Gastrocnemius medialis (tissue), 4 donors: ENCODE measurements at regions not wholly inside any gene's neighbourhood (a gene's known extent, or its start where the extent isn't known, plus 50 kb on each side); places are given as distances from the start of the nearest gene placed in this dataset.

Source experiments
- ATAC-seq, 2 donors: fragments of 150-250 bp; one replicate each; pipeline ENCODE4 v1.9.1; 2016
- DNase-seq, 2 donors: peaks; one replicate each; pipeline ENCODE4 v3.0.0-alpha.2; 2019
- H3K27ac ChIP-seq, 4 donors: fragments of 200-600 bp; sonication (generic); 1 replicate in 1 of 4; 2 replicates in 3 of 4; pipeline ENCODE4 v1.5.1; 2016 to 2018; ENCODE audit warnings: mild to moderate bottlenecking in 2 of 4, moderate library complexity in 1 of 4
- H3K27me3 ChIP-seq, 3 donors: fragments of 200-600 bp; sonication (generic) in 2 of 3; 1 replicate in 1 of 3; 2 replicates in 2 of 3; pipeline versions ENCODE4 v1.5.1 to v1.6.0; 2016 to 2019; ENCODE audit warnings: mild to moderate bottlenecking in 1 of 3, moderate library complexity in 1 of 3
- H3K36me3 ChIP-seq, 2 donors: fragments of 200-600 bp; sonication (generic) in 1 of 2; one replicate each; pipeline ENCODE4 v1.5.1; 2017 to 2018
- H3K4me1 ChIP-seq, 2 donors: fragments of 200-600 bp; sonication (generic) in 1 of 2; one replicate each; pipeline ENCODE4 v1.5.1; 2016 to 2017; ENCODE audit warnings: mild to moderate bottlenecking in 2 of 2
- H3K4me3 ChIP-seq, 4 donors: fragments of 200-600 bp; sonication (generic) in 3 of 4; 1 replicate in 1 of 4; 2 replicates in 3 of 4; pipeline ENCODE4 v1.5.1; 2016 to 2019; ENCODE audit warnings: mild to moderate bottlenecking in 2 of 4
- H3K9me3 ChIP-seq, 3 donors: fragments of 200-600 bp; sonication (generic) in 2 of 3; 1 replicate in 1 of 3; 2 replicates in 2 of 3; pipeline ENCODE4 v1.5.1; 2016 to 2019
- POLR2A ChIP-seq, 2 donors: fragments of 450-650 bp; IDR thresholded peaks; one replicate each; pipeline ENCODE4 v1.6.1; 2017; ENCODE audit warnings: antibody characterized with exemption in 2 of 2, mild to moderate bottlenecking in 2 of 2, moderate library complexity in 2 of 2
- in situ Hi-C, 4 donors: fragments of 200-750 bp; cut with MboI; loops; one replicate each; pipeline versions ENCODE4 v1.15.0 to v1.8.0; 2017; ENCODE audit warnings: low sequenced_read_pairs in 4 of 4
- intact Hi-C: fragments of 100-400 bp; cut with DNase I; formaldehyde crosslinking; loops from one replicate; pipeline ENCODE4 v1.15.1; 2023; ENCODE audit warnings: low total_unique reads
- TF ChIP-seq, protein P1 (sequence below), 5 experiments: fragments of 450-650 bp in 3 of 5; fragments of 200-600 bp in 2 of 5; sonication (generic) in 2 of 5; IDR thresholded peaks in 4 of 5; conservative IDR thresholded peaks in 1 of 5; 1 replicate in 4 of 5; 2 replicates in 1 of 5; pipeline ENCODE4 v1.5.1; 2016 to 2019; ENCODE audit warnings: antibody characterized with exemption in 5 of 5, mild to moderate bottlenecking in 3 of 5, moderate library complexity in 3 of 5

DNA sequence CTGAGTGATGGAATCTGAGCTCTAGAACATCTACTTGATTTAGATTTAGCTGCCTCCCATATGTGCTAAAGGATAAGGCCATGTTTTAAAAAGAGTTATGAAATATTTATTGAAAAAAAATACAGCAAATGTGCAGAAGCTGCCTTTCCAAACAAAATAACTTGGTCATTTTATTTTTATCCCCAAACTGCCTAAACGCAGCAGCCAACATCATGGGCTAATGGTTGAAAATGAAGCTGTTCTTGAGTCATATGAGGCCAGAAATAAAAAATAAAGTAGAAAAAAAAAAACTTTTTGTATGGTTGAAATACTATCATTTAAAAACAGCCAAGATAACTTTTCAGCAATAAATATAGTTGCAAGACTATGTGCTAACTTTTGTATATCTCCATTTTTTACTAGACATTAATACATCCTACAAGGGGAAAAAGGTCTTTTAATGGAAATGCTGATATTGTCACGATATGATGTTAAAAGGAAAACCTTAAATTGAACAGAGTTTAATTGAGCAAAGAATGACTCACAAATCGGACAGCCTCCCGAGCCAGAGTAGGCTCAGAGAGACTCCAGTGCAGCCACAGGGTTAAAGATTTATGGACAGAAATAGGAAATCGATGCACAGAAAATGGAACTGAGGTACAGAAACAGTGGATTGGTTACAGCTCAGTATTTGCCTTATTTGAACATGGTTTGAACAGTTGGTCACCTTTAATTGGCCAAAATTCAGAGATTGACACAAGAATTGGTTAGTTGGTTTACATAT lies 305.8 kb downstream of the MDFIC start:
- DNase-seq (no peak), ATAC-seq (no peak)
- Histone ChIP-seq H3K4me1 (peaks cover 4 to 9% of the 10 kb centered on the region in 2 donors), H3K9me3 (no peaks in the 10 kb centered on the region), H3K27me3 (no peaks in the 10 kb centered on the region), H3K36me3 (no peaks in the 10 kb centered on the region), H3K27ac (no peak overlapping the region), H3K4me3 (no peak overlapping the region)
- in situ Hi-C loops: no loop called here
- no peak for TF ChIP-seq POLR2A (IDR thresholded peaks at IDR 0.05)
- TF ChIP-seq, protein P1, sequence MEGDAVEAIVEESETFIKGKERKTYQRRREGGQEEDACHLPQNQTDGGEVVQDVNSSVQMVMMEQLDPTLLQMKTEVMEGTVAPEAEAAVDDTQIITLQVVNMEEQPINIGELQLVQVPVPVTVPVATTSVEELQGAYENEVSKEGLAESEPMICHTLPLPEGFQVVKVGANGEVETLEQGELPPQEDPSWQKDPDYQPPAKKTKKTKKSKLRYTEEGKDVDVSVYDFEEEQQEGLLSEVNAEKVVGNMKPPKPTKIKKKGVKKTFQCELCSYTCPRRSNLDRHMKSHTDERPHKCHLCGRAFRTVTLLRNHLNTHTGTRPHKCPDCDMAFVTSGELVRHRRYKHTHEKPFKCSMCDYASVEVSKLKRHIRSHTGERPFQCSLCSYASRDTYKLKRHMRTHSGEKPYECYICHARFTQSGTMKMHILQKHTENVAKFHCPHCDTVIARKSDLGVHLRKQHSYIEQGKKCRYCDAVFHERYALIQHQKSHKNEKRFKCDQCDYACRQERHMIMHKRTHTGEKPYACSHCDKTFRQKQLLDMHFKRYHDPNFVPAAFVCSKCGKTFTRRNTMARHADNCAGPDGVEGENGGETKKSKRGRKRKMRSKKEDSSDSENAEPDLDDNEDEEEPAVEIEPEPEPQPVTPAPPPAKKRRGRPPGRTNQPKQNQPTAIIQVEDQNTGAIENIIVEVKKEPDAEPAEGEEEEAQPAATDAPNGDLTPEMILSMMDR (IDR thresholded peaks at IDR 0.05 in 4 of 5, conservative IDR thresholded peaks at IDR 0.05 in 1 of 5): no peak
- intact Hi-C loops: loop anchor here (10.0 kb wide), 1 partner anchor 363 kb away; no protein-coding TSS in a partner anchor

DNA sequence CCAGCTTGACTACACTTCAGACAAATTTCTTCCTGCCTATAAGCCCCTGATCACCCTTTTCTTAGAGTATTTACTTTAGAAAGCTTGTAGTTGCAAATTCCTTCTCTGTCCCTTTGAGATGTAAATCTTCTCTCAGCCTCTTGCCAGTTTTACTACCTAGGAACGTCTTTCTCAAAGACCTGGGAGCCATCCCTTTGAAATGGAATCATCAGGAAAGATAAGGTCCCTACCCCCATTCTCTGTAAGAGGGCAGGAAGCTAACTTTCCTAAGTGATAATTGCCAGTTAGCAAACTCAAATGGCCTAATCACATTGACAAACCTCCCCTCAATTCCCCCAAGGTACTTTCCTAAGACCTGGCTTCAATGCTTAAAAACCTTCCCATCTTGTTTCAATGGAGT lies 304.5 kb downstream of the MDFIC start:
- Histone ChIP-seq H3K36me3 (no peaks in the 10 kb centered on the region), H3K4me1 (peaks cover 4 to 9% of the 10 kb centered on the region in 2 donors), H3K4me3 (no peak overlapping the region), H3K27me3 (no peaks in the 10 kb centered on the region), H3K9me3 (no peaks in the 10 kb centered on the region), H3K27ac (no peak overlapping the region)
- DNase-seq: no peak
- TF ChIP-seq, protein P1 (IDR thresholded peaks at IDR 0.05 in 4 of 5, conservative IDR thresholded peaks at IDR 0.05 in 1 of 5): no peak
- no peak for TF ChIP-seq POLR2A (IDR thresholded peaks at IDR 0.05)
- in situ Hi-C loops (no loop called here), intact Hi-C loops (loop anchor here (10.0 kb wide), 1 partner anchor 362 kb away; no protein-coding TSS in a partner anchor)
- ATAC-seq: no peak

DNA sequence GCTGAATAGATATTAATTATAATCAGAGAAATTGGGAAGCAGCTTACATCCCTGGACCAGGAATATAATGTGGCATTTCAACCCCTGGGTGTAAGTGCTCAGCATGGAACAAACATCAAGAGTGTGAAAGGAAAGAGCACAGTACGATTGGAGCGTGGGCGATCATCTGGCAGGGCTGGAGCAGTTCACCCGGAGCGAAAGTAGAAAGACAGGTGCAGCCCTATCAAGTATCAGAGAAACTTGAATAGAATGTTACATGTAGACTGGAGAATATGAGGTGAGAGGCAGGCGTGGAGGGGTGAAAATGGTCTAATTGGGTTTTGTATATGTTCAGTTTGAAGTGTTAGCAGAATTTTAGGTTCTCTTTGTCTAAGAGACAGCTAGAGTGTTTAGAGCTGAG lies 303.0 kb downstream of the MDFIC start:
- TF ChIP-seq, protein P1 (IDR thresholded peaks at IDR 0.05 in 4 of 5, conservative IDR thresholded peaks at IDR 0.05 in 1 of 5): no peak
- no peak for TF ChIP-seq POLR2A (IDR thresholded peaks at IDR 0.05)
- peak in 1 of 2 donors; percentile 89 for ATAC-seq
- Histone ChIP-seq H3K27me3 (no peaks in the 10 kb centered on the region), H3K27ac (no peak overlapping the region), H3K4me3 (peak overlapping the region in 1 of 4 donors; percentile 10), H3K36me3 (no peaks in the 10 kb centered on the region), H3K9me3 (no peaks in the 10 kb centered on the region), H3K4me1 (peaks cover 4 to 9% of the 10 kb centered on the region in 2 donors)
- intact Hi-C loops: loop anchor here (10.0 kb wide), 1 partner anchor 360 kb away; no protein-coding TSS in a partner anchor
- in situ Hi-C loops: loop anchor here in 1 of 4 donors (25.0 kb wide), 1 partner anchor 363 kb away; no protein-coding TSS in a partner anchor
- peak in 1 of 2 donors; percentile 23 for DNase-seq

DNA sequence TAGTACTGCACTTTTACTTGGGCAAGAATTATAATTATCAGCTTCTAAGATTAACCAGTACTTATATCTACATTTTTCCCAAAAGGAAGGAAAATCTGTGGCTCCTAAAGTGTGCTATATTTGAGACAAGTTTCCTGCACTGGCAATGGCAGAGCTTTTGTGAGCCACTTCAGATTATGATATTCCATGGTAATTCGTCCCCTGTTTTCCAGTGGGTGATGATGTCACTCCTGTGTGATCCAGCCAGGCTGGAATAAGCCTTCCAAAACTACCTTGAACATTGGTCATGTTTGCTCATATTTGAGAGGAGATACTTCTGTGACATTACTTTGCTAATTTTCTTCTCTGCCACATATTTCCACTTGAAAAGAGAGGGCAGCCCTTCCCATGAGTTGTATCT lies 302.1 kb downstream of the MDFIC start:
- H3K36me3 ChIP-seq: no peaks in the 10 kb centered on the region
- intact Hi-C loops (loop anchor here (10.0 kb wide), 1 partner anchor 359 kb away; no protein-coding TSS in a partner anchor), in situ Hi-C loops (loop anchor here in 1 of 4 donors (25.0 kb wide), 1 partner anchor 362 kb away; no protein-coding TSS in a partner anchor)
- no peak overlapping the region for H3K27ac ChIP-seq
- DNase-seq (no peak), ATAC-seq (no peak)
- H3K9me3 ChIP-seq: no peaks in the 10 kb centered on the region
- no peak overlapping the region for H3K4me3 ChIP-seq
- H3K27me3 ChIP-seq: no peaks in the 10 kb centered on the region
- H3K4me1 ChIP-seq: peaks cover 4 to 9% of the 10 kb centered on the region in 2 donors
- no peak for TF ChIP-seq POLR2A (IDR thresholded peaks at IDR 0.05)
- TF ChIP-seq, protein P1 (IDR thresholded peaks at IDR 0.05 in 4 of 5, conservative IDR thresholded peaks at IDR 0.05 in 1 of 5): no peak
